ENCODE measurements at regions not wholly inside any gene's neighbourhood (a gene's known extent, or its start where the extent isn't known, plus 50 kb on each side); places are given as distances from the start of the nearest gene placed in this dataset.

- no peaks in the 10 kb centered on the region for H3K79me2 ChIP-seq (ENCODE audit: insufficient read depth, low read length)
- H3K27ac ChIP-seq (ENCODE audit: low read depth, low read length): no peak overlapping the region
- H3F3A ChIP-seq (ENCODE audit: insufficient read depth): no peaks in the 10 kb centered on the region
- TF ChIP-seq CTCF (IDR thresholded peaks at IDR 0.05; ENCODE audit: insufficient read depth, low read length, poor library complexity, severe bottlenecking): no peak
- TF ChIP-seq EZH2phosphoT487 (conservative IDR thresholded peaks at IDR 0.05; ENCODE audit: low read length): no peak
- no peaks in the 10 kb centered on the region for H4K20me1 ChIP-seq (ENCODE audit: low read depth, low read length)
- H3K9me3 ChIP-seq (ENCODE audit: insufficient read depth, low read length): no peaks in the 10 kb centered on the region
- H3K27me3 ChIP-seq (ENCODE audit: low read length): no peaks in the 10 kb centered on the region
- H2AFZ ChIP-seq (ENCODE audit: low read depth, low read length, severe bottlenecking): no peak overlapping the region
- no peak overlapping the region for H3K4me2 ChIP-seq (ENCODE audit: low read depth, low read length, poor library complexity, severe bottlenecking)
- H3K9ac ChIP-seq (ENCODE audit: low read length): no peak overlapping the region
- no peaks in the 10 kb centered on the region for H3K36me3 ChIP-seq (ENCODE audit: low read length)
- H3K9me2 ChIP-seq (replicated peaks; ENCODE audit: insufficient read depth, low read length): no peaks in the 10 kb centered on the region
- H3K4me3 ChIP-seq (ENCODE audit: insufficient read depth, low read length, poor library complexity, severe bottlenecking): no peak overlapping the region
These were observed 196.5 kb upstream of the AGR3 start for GRCh38 chr7:17078298-17078697.

- Histone ChIP-seq H3K9me3 (ENCODE audit: insufficient read depth, low read length) (no peaks in the 10 kb centered on the region), H4K20me1 (ENCODE audit: low read depth, low read length) (no peaks in the 10 kb centered on the region), H3K9ac (ENCODE audit: low read length) (no peak overlapping the region), H3K36me3 (ENCODE audit: low read length) (no peaks in the 10 kb centered on the region), H3K4me2 (ENCODE audit: low read depth, low read length, poor library complexity, severe bottlenecking) (no peak overlapping the region), H3K27ac (ENCODE audit: low read depth, low read length) (no peak overlapping the region), H3K27me3 (ENCODE audit: low read length) (no peaks in the 10 kb centered on the region), H3K9me2 (replicated peaks; ENCODE audit: insufficient read depth, low read length) (no peaks in the 10 kb centered on the region), H3K4me3 (ENCODE audit: insufficient read depth, low read length, poor library complexity, severe bottlenecking) (no peak overlapping the region), H3F3A (ENCODE audit: insufficient read depth) (no peaks in the 10 kb centered on the region), H3K79me2 (ENCODE audit: insufficient read depth, low read length) (no peaks in the 10 kb centered on the region), H2AFZ (ENCODE audit: low read depth, low read length, severe bottlenecking) (no peak overlapping the region)
- TF ChIP-seq EZH2phosphoT487 (conservative IDR thresholded peaks at IDR 0.05; ENCODE audit: low read length) (no peak), CTCF (IDR thresholded peaks at IDR 0.05; ENCODE audit: insufficient read depth, low read length, poor library complexity, severe bottlenecking) (no peak)
These were observed 201.8 kb upstream of the AGR3 start for GRCh38 chr7:17083392-17084165.

DNA sequence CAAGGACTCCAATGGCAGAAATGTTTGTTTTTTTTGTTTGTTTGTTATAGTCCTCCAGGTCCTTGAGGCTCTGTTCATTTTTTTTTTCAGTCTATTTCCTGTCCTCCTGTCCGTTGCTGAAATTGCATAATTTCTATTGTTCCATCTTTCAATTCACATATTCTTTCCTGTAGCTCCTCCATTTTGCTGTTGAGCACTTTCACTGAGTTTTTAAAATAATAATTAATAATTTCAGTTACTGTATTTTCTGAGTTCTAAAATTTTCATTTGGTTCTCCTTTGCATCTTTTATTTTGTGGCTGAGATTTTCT is 202.3 kb upstream of the AGR3 start:
- no peak for TF ChIP-seq EZH2phosphoT487 (conservative IDR thresholded peaks at IDR 0.05; ENCODE audit: low read length)
- TF ChIP-seq CTCF (IDR thresholded peaks at IDR 0.05; ENCODE audit: insufficient read depth, low read length, poor library complexity, severe bottlenecking): no peak
- Histone ChIP-seq H3K9ac (ENCODE audit: low read length) (no peak overlapping the region), H3K36me3 (ENCODE audit: low read length) (no peaks in the 10 kb centered on the region), H3K9me2 (replicated peaks; ENCODE audit: insufficient read depth, low read length) (no peaks in the 10 kb centered on the region), H3K9me3 (ENCODE audit: insufficient read depth, low read length) (no peaks in the 10 kb centered on the region), H3K4me3 (ENCODE audit: insufficient read depth, low read length, poor library complexity, severe bottlenecking) (no peak overlapping the region), H3K4me2 (ENCODE audit: low read depth, low read length, poor library complexity, severe bottlenecking) (no peak overlapping the region), H3F3A (ENCODE audit: insufficient read depth) (no peaks in the 10 kb centered on the region), H4K20me1 (ENCODE audit: low read depth, low read length) (no peaks in the 10 kb centered on the region), H3K79me2 (ENCODE audit: insufficient read depth, low read length) (no peaks in the 10 kb centered on the region), H3K27me3 (ENCODE audit: low read length) (no peaks in the 10 kb centered on the region), H2AFZ (ENCODE audit: low read depth, low read length, severe bottlenecking) (no peak overlapping the region), H3K27ac (ENCODE audit: low read depth, low read length) (no peak overlapping the region)
